ENCODE measurements at regions not wholly inside any gene's neighbourhood (a gene's known extent, or its start where the extent isn't known, plus 50 kb on each side); places are given as distances from the start of the nearest gene placed in this dataset.

GRCh38 chr5:125715216-125715615 lies 708.0 kb upstream of the GRAMD2B start:
- DNase-seq = no peak
- intact Hi-C loops (cut with DNase I) = no loop called here
- no peaks in the 10 kb centered on the region for H3K36me3 ChIP-seq
- TF ChIP-seq CTCF (IDR thresholded peaks at IDR 0.05) (no peak), POLR2A (IDR thresholded peaks at IDR 0.05) (no peak), EP300 (IDR thresholded peaks at IDR 0.05) (no peak), POLR2AphosphoS5 (IDR thresholded peaks at IDR 0.05) (no peak)
- H3K9me3 ChIP-seq = no peaks in the 10 kb centered on the region
- no peaks in the 10 kb centered on the region for H3K27me3 ChIP-seq
- 94 to 96% methylated on average over 2 of the region's 2 CpGs for WGBS, 2 donors
- no peaks in the 10 kb centered on the region for H3K4me1 ChIP-seq
- H3K27ac ChIP-seq = no peak overlapping the region
- H3K4me3 ChIP-seq = no peak overlapping the region

GRCh38 chr5:125717209-125717608 lies 706.0 kb upstream of the GRAMD2B start:
- no peak overlapping the region for H3K4me3 ChIP-seq
- no peaks in the 10 kb centered on the region for H3K4me1 ChIP-seq
- intact Hi-C loops (cut with DNase I) = no loop called here

GRCh38 chr5:125719681-125720347 lies 703.4 kb upstream of the GRAMD2B start:
- intact Hi-C loops (cut with DNase I) = no loop called here
- no peak for DNase-seq
- Histone ChIP-seq H3K9me3 (no peaks in the 10 kb centered on the region), H3K4me1 (no peaks in the 10 kb centered on the region), H3K27ac (no peak overlapping the region), H3K4me3 (no peak overlapping the region), H3K27me3 (no peaks in the 10 kb centered on the region), H3K36me3 (no peaks in the 10 kb centered on the region)
- no peak for TF ChIP-seq POLR2AphosphoS5 (IDR thresholded peaks at IDR 0.05)
- TF ChIP-seq POLR2A (IDR thresholded peaks at IDR 0.05) = no peak
- no peak for TF ChIP-seq CTCF (IDR thresholded peaks at IDR 0.05)
- no peak for TF ChIP-seq EP300 (IDR thresholded peaks at IDR 0.05)
- whole genome bisulfite sequencing, 2 donors = 39 to 70% methylated on average over 9 of the region's 9 CpGs

More at GRCh38 chr5:125717209-125717608, 706.0 kb upstream of the GRAMD2B start:
- Histone ChIP-seq H3K27me3 (no peaks in the 10 kb centered on the region), H3K27ac (no peak overlapping the region), H3K9me3 (no peaks in the 10 kb centered on the region), H3K36me3 (no peaks in the 10 kb centered on the region)
- TF ChIP-seq EP300 (IDR thresholded peaks at IDR 0.05) (no peak), CTCF (IDR thresholded peaks at IDR 0.05) (no peak), POLR2A (IDR thresholded peaks at IDR 0.05) (no peak), POLR2AphosphoS5 (IDR thresholded peaks at IDR 0.05) (no peak)
- DNase-seq = no peak

GRCh38 chr5:125720348-125720685 lies 702.9 kb upstream of the GRAMD2B start:
- intact Hi-C loops (cut with DNase I) = no loop called here
- TF ChIP-seq POLR2AphosphoS5 (IDR thresholded peaks at IDR 0.05) = no peak
- no peak for TF ChIP-seq EP300 (IDR thresholded peaks at IDR 0.05)
- TF ChIP-seq POLR2A (IDR thresholded peaks at IDR 0.05) = no peak
- TF ChIP-seq CTCF (IDR thresholded peaks at IDR 0.05) = no peak
- WGBS, 2 donors = 83 to 89% methylated on average over 2 of the region's 2 CpGs
- Histone ChIP-seq H3K9me3 (no peaks in the 10 kb centered on the region), H3K27ac (no peak overlapping the region), H3K4me3 (no peak overlapping the region), H3K4me1 (no peaks in the 10 kb centered on the region), H3K36me3 (no peaks in the 10 kb centered on the region), H3K27me3 (no peaks in the 10 kb centered on the region)
- DNase-seq = no peak

GRCh38 chr5:125720721-125721120 lies 702.5 kb upstream of the GRAMD2B start:
- no peak overlapping the region for H3K27ac ChIP-seq
- no peak overlapping the region for H3K4me3 ChIP-seq
- H3K9me3 ChIP-seq = no peaks in the 10 kb centered on the region
- no peaks in the 10 kb centered on the region for H3K4me1 ChIP-seq
- TF ChIP-seq POLR2A (IDR thresholded peaks at IDR 0.05) (no peak), EP300 (IDR thresholded peaks at IDR 0.05) (no peak), CTCF (IDR thresholded peaks at IDR 0.05) (no peak), POLR2AphosphoS5 (IDR thresholded peaks at IDR 0.05) (no peak)
- no peaks in the 10 kb centered on the region for H3K27me3 ChIP-seq
- 97 to 98% methylated on average over 1 of the region's 1 CpG for WGBS, 2 donors
- no peak for DNase-seq
- intact Hi-C loops (cut with DNase I) = no loop called here
- no peaks in the 10 kb centered on the region for H3K36me3 ChIP-seq

Data from sigmoid colon (tissue), 6 donors.